Heart left ventricle (tissue), 16 donors: ENCODE measurements at regions not wholly inside any gene's neighbourhood (a gene's known extent, or its start where the extent isn't known, plus 50 kb on each side); places are given as distances from the start of the nearest gene placed in this dataset.

ENCODE experiments used
- ATAC-seq, 4 donors: fragments of 200-7000 bp; cut with Tn5 transposase; one replicate each; pipeline ENCODE4 v1.9.1; 2020 to 2022; ENCODE audit warnings: moderate library complexity in 4 of 4, mild to moderate bottlenecking in 3 of 4, moderate number of reproducible peaks in 1 of 4
- DNase-seq, 5 donors: peaks; one replicate each; pipeline ENCODE4 v3.0.0-alpha.2; 2020
- H3K27ac ChIP-seq, 12 donors: fragments of 200-600 bp; sonication (generic) in 4 of 12; one replicate each; pipeline versions ENCODE4 v1.5.0 to v1.8.0; 2016 to 2022; ENCODE audit warnings: mild to moderate bottlenecking in 2 of 12
- H3K27me3 ChIP-seq, 9 donors: fragments of 200-600 bp; sonication (generic) in 2 of 9; one replicate each; pipeline versions ENCODE4 v1.5.1 to v1.8.0; 2016 to 2022; ENCODE audit warnings: mild to moderate bottlenecking in 3 of 9
- H3K36me3 ChIP-seq, 9 donors: fragments of 200-600 bp; sonication (generic) in 2 of 9; one replicate each; pipeline versions ENCODE4 v1.5.0 to v1.8.0; 2018 to 2022; ENCODE audit warnings: mild to moderate bottlenecking in 2 of 9
- H3K4me1 ChIP-seq, 12 donors: fragments of 200-600 bp; sonication (generic) in 4 of 12; one replicate each; pipeline versions ENCODE4 v1.5.0 to v1.8.0; 2016 to 2022; ENCODE audit warnings: mild to moderate bottlenecking in 3 of 12
- H3K4me3 ChIP-seq, 12 donors: fragments of 200-600 bp; sonication (generic) in 4 of 12; one replicate each; pipeline versions ENCODE4 v1.5.0 to v1.8.0; 2017 to 2022; ENCODE audit warnings: mild to moderate bottlenecking in 9 of 12, moderate library complexity in 4 of 12
- H3K9me3 ChIP-seq, 12 donors: fragments of 200-600 bp; sonication (generic) in 4 of 12; one replicate each; pipeline versions ENCODE4 v1.5.0 to v1.8.0; 2016 to 2022; ENCODE audit warnings: mild to moderate bottlenecking in 1 of 12
- POLR2A ChIP-seq, 2 donors: fragments of 450-650 bp; IDR thresholded peaks; one replicate each; pipeline ENCODE4 v1.6.1; 2017; ENCODE audit warnings: antibody characterized with exemption in 2 of 2, mild to moderate bottlenecking in 2 of 2, moderate library complexity in 2 of 2
- WGBS, 4 donors: extraction: QIAGEN DNeasy Blood & Tissue Kit in 2 of 4; methylation state at CpG; one replicate each; pipeline versions ENCODE4 v1.1.5 to v1.1.7; 2013 to 2018; 5-methylcytosine and 5-hydroxymethylcytosine counted together
- intact Hi-C, 10 donors: fragments of 100-400 bp; cut with DNase I; formaldehyde crosslinking; loops; one replicate each; pipeline versions ENCODE4 v1.11.1 to v1.14.2; 2022
- TF ChIP-seq, protein P1 (sequence below), 12 donors: fragments of 200-600 bp; sonication (generic) in 4 of 12; IDR thresholded peaks; one replicate each; pipeline versions ENCODE4 v1.5.0 to v1.8.0; 2018 to 2022; ENCODE audit warnings: antibody characterized with exemption in 12 of 12, mild to moderate bottlenecking in 5 of 12
- donor health status: ischemic (EF 13 %, LVEDD 7.1; RV severe dilation, severe dysfunction).
- donor health status: healthy with polysubstance abuse.
- donor health status: DM: no; HTN: yes; CAD: no.
- donor health status: DM: no; HTN: no; CAD: no.
- donor health status: ischemic (EF 25% LVEDD 6.9; RV normal size, moderate dysfunction).
- donor health status: ischemic (EF 25% LVEDD 5.7; RV mildly dilated, moderate dysfunction).
- donor health status: healthy.
- donor health status: DM: yes; HTN: yes; CAD: no.
- donor health status: ischemic (EF 35%, LVEDD 5.7; RV mildly dilated, moderate dysfunction).
- donor health status: nonischemic (EF 11% LVEDD 7.7; RV severe dilation, severe dysfunction).
- donor health status: DM: yes; HTN: yes; CAD: no.
- donor health status: PGD.
- donor health status: ischemic (EF 29% LVEDD 5.4; RV normal size, mild dysfunction).
- donor health status: nonischemic (EF 23%, LVEDD 6.1; RV moderate dilation, normal function).

DNA sequence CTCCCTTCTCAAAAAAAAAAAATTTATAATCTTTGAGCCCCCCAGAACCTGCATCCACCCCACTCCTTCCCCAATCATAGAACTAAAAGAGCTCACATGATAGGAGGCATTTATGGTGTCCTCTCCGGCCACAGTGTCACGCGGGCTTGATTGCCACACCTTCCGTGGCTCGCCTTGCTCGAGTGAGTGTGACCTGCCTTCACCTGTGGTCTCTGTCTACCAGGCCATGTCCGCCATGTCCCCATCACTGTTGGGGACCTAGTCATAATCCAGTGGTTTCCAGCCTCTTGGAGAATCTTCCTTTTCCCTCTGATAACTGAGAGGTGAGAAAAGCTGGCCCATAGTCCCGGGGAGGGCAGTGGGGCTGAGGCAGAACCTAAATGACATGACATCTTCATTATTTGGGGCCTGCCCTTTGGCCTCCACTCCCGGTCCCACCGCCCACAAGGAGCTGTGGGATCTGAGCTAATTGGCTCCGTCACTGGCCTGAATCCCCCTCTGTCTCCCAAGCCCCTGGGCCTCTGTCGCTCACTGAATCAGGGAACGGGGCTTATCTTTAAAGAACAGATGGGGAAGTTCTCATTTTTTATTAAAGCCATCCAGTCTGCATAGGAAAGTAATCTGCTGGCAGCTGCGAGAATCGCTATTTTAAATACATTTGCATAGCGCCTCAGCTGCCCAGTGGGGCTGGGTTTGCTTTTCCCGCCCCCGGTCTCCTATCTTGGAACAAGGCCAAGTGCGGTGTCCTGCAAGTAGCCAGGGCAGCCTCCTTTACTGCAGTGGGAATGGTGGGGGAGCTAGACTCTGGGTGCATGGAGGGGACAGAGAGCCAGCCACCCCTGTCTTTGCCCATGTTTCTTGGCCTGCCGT is 197.6 kb upstream of the PMEPA1 start:
- TF ChIP-seq, protein P1, sequence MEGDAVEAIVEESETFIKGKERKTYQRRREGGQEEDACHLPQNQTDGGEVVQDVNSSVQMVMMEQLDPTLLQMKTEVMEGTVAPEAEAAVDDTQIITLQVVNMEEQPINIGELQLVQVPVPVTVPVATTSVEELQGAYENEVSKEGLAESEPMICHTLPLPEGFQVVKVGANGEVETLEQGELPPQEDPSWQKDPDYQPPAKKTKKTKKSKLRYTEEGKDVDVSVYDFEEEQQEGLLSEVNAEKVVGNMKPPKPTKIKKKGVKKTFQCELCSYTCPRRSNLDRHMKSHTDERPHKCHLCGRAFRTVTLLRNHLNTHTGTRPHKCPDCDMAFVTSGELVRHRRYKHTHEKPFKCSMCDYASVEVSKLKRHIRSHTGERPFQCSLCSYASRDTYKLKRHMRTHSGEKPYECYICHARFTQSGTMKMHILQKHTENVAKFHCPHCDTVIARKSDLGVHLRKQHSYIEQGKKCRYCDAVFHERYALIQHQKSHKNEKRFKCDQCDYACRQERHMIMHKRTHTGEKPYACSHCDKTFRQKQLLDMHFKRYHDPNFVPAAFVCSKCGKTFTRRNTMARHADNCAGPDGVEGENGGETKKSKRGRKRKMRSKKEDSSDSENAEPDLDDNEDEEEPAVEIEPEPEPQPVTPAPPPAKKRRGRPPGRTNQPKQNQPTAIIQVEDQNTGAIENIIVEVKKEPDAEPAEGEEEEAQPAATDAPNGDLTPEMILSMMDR (IDR thresholded peaks at IDR 0.05): no peak
- TF ChIP-seq POLR2A (IDR thresholded peaks at IDR 0.05): no peak
- 69 to 72% (median 70%) methylated on average over 19 to 20 of the region's 20 CpGs for WGBS, 4 donors
- peak in 1 of 5 donors; percentile 44 for DNase-seq
- H3K4me1 ChIP-seq: peaks cover 0 to 7% (median 0%) of the 10 kb centered on the region in 12 donors
- no peaks in the 10 kb centered on the region for H3K36me3 ChIP-seq
- no peaks in the 10 kb centered on the region for H3K9me3 ChIP-seq
- no peaks in the 10 kb centered on the region for H3K27me3 ChIP-seq
- ATAC-seq: no peak
- intact Hi-C loops: no loop called here
- H3K27ac ChIP-seq: no peak overlapping the region
- H3K4me3 ChIP-seq: no peak overlapping the region

DNA sequence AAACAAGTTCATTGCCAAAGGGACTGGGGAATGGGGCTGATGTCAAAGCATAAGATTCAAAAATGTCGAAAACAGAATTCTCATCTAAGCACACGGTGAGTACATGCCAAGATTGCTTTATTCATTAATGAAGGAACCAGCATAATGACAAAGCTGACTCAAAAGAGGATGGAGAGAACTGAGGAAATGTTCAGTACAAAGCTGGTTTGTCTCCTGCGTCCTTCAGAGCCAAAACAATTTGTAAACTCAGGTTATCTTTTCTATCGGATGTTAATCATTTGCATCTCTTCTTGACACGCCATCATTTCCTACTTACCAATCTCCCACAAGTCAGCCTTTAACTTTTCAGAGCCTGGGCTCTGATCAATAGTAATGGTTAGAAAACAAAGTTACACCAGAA is 195.6 kb upstream of the PMEPA1 start:
- H3K27me3 ChIP-seq: peaks cover 0 to under 1% (median 0%) of the 10 kb centered on the region in 9 donors
- ATAC-seq (no peak), DNase-seq (no peak)
- no peaks in the 10 kb centered on the region for H3K9me3 ChIP-seq
- H3K4me1 ChIP-seq: peaks cover 0 to 4% (median 0%) of the 10 kb centered on the region in 12 donors
- intact Hi-C loops: no loop called here
- 80 to 85% (median 83%) methylated on average over 5 of the region's 5 CpGs for WGBS, 4 donors
- H3K4me3 ChIP-seq: no peak overlapping the region
- H3K36me3 ChIP-seq: no peaks in the 10 kb centered on the region
- H3K27ac ChIP-seq: no peak overlapping the region
- no peak for TF ChIP-seq POLR2A (IDR thresholded peaks at IDR 0.05)
- TF ChIP-seq, protein P1 (IDR thresholded peaks at IDR 0.05): no peak

DNA sequence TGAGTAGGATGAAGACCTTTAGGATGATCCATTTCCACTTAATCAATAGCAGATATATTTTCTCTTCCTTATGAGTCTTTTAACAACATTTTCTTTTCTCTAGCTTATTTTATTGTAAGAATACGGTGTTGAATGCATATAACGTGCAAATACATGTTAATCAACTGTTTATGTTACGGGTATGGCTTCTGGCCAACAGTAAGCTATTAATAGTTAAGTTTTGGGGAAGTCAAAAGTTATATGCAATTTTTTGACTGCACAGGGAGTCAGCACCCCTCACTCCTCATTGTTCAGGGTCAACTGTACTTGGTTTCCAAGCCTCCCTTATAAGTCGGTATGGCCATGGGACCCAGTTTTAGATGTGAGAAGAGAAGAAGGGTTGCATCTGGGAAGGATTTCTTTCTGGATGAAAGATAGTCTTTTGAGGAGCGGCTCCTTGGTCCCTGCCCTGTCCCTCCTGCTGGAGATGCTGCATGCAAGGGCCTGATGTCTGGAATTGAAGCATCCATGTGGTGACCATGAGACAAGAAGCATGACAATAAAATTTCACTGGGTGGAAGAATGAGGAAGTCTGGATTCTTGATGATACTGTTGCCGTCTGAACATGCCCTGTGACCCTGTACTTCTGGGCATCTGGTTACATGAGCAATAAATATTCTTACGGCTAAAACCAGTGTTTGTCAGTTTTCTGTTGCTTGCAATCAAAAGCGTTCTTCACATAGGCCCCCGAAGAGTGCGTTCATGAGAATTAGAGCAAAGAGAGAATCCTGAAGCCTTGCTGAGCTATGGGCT is 194.7 kb upstream of the PMEPA1 start:
- no peak for ATAC-seq
- Histone ChIP-seq H3K4me1 (peaks cover 0 to 8% (median 0%) of the 10 kb centered on the region in 12 donors), H3K27me3 (peaks cover 0 to 4% (median 0%) of the 10 kb centered on the region in 9 donors), H3K9me3 (no peaks in the 10 kb centered on the region), H3K27ac (no peak overlapping the region), H3K4me3 (no peak overlapping the region), H3K36me3 (no peaks in the 10 kb centered on the region)
- intact Hi-C loops: no loop called here
- WGBS, 4 donors: 85 to 93% (median 88%) methylated on average over 10 of the region's 10 CpGs
- TF ChIP-seq POLR2A (IDR thresholded peaks at IDR 0.05): no peak
- TF ChIP-seq, protein P1 (IDR thresholded peaks at IDR 0.05): no peak
- no peak for DNase-seq

DNA sequence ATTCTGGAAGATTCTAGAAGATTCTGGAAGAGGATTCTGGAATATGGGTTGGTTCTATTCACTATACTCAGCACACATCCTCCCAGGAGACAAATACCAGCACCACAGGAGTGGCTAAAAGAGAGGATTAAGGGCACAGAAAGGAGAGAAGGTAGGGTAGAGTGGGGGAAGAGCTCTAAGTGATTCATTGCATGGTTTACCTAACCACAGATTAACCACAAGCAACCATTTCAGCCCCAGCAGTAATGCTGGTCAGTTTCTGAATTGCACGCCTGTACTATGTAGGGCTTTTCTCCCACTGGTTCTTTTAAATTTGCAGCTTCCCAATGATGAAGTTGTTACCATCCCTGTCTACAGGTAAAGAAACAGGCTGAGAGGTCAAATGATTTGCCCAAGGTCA is 192.7 kb upstream of the PMEPA1 start:
- no peak for DNase-seq
- Histone ChIP-seq H3K4me1 (peaks cover 0 to 4% (median 0%) of the 10 kb centered on the region in 12 donors), H3K36me3 (no peaks in the 10 kb centered on the region), H3K27me3 (peaks cover 0 to 8% (median 0%) of the 10 kb centered on the region in 9 donors), H3K4me3 (no peak overlapping the region), H3K9me3 (no peaks in the 10 kb centered on the region), H3K27ac (no peak overlapping the region)
- no peak for TF ChIP-seq POLR2A (IDR thresholded peaks at IDR 0.05)
- TF ChIP-seq, protein P1 (IDR thresholded peaks at IDR 0.05): no peak
- intact Hi-C loops: no loop called here
- WGBS, 4 donors: 90 to 100% (median 95%) methylated on average over 1 of the region's 1 CpG
- ATAC-seq: no peak
